ENCODE measurements at regions not wholly inside any gene's neighbourhood (a gene's known extent, or its start where the extent isn't known, plus 50 kb on each side); places are given as distances from the start of the nearest gene placed in this dataset.

- TF ChIP-seq CTCF (IDR thresholded peaks at IDR 0.05) (no peak), POLR2A (IDR thresholded peaks at IDR 0.05) (no peak), POLR2AphosphoS5 (IDR thresholded peaks at IDR 0.05) (no peak), EP300 (IDR thresholded peaks at IDR 0.05) (no peak)
These were observed 108.7 kb upstream of the AKIP1 start for GRCh38 chr11:8802251-8802650.

Data from sigmoid colon (tissue), 4 donors.